ENCODE measurements at regions not wholly inside any gene's neighbourhood (a gene's known extent, or its start where the extent isn't known, plus 50 kb on each side); places are given as distances from the start of the nearest gene placed in this dataset.
"Not testable (repeated sequence)": the region's sequence is repeated elsewhere in the genome, so short reads cannot be mapped to it uniquely, and the experiment has no call there.

DNA sequence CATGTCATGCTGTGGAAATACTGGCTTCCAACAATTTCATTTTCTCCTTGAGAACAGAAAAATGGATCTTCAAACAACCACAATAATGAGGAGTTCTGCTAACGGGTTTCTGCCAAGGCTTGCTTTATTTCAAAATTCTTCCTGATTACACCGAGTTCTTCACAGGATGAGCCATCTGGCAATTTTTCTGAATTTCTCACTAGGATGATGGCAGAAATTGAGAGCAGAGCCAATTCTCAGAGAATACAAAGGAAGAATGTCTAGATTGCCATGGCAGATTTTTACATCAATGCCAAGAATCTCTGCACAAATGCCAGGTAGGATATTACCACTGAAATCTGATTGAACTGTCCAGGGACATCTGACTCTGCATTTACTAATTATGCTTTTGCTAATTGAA is 619.0 kb upstream of the CHRM3 start:
- DNase-seq (ENCODE audit: low read depth, low spot score): no peak

DNA sequence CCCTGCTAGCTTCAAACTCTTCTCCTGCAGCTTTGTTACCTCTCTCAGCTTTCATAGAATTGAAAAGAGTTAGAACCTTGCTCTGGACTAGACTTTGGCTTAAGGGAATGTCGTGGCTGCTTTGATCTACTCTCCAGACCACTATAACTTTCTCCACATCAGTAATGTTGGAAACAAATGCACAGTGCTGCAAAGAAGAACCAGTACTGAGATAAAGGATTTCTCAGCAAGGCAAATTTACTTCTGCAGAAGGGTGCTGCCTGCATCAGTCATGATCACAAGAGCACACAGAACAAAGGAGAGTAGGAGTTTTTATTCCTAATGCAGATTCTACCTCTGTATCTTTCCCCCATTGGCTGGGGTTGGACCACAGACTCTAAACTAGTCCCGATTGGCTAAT is 621.6 kb upstream of the CHRM3 start:
- DNase-seq (ENCODE audit: low read depth, low spot score): no peak

DNA sequence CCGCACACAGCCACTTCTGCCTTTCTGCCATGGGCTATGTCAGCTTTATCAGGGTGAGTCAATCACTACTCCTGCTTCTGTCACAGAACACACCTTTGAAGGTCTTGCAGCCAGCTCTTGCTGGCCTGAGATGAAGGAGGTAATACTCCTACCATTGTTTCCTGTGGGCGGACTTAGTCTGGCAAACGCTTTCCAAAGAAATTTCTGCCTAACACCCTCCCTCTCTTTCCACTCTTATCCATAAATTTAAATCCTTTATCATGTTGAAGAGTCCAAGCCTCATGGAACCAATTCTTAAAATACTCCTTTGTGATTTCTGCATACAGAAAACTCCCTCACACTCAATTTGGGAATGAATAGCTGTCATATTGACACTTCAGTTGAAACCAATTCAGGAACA is 633.1 kb upstream of the CHRM3 start:
- DNase-seq (ENCODE audit: low read depth, low spot score): no peak

DNA sequence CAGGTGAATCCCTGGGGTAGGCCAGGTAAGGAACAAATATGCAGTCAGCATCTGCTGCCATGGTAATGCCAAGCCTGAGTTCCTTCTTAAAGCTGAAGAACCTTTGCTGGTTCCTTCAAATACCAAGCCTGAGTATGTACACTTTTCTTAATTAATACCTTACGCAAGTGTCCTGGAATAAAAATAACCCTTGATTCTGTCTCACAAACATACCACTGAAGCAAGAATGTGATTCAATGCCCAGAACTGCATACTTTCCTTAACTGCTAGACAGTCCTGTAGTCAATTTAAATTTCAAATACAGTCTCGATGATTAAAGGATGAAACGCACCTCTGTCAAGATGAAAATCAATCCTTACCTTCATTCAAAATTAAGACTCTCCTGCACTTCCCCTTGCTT is 634.0 kb upstream of the CHRM3 start:
- DNase-seq (ENCODE audit: low read depth, low spot score): no peak

DNA sequence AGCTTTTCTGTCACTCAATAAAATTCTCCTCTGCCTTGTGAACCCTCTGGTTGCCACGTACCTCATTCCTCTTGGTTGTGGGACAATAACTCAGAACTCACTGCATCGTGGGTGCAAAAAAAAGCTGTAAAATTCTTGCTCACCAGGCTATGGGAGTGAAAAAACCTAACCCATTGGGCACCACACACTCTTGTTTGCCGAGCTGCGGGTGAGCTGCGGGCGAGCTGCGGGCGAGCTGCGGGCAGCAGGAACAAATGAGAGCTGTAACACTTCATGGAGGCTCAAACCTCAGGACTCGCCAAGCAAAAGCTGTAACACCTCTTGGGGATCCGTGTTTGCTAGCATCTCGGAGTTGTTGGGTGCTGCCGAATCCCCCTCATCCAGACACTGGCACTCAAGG is 641.3 kb upstream of the CHRM3 start:
- DNase-seq (ENCODE audit: low read depth, low spot score): no peak

DNA sequence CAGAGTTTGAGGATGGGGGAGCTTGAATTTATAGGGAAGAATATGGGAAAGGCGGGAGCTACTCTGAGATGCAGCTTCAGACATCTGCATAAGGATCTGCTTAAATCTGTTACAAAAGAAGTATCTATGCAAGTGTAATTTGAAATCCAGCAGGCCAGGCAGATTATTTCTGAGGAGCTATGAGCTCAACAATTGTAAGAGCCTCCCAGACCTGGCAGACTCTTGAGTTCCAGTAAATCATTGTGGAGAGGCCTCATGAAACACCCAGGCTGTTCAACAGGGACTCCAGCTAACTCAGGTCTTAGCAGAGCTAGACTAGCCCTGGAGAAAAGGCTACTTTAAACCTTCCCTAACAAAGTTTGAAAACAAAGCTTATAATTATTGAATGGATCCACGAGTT is 647.5 kb upstream of the CHRM3 start:
- no peak for DNase-seq (ENCODE audit: low read depth, low spot score)

DNA sequence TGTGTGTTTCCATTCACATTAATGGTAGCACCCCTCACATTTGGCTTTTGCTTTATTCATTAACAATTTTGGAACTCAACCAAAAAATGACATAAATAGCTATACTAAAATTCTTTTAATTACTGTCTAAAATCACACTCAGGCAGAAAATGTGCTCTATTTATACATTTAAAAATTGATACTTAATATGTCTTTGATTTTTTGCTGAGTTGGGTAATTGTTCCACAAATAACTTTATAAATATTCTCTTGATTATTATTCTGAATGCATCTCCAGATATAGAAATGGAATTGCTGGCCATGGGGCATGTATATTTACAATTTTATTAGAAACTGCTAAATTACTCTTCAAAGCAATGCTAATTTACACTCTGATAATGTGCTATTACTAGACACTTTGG is 658.7 kb upstream of the CHRM3 start:
- no peak for DNase-seq (ENCODE audit: low read depth, low spot score)

DNA sequence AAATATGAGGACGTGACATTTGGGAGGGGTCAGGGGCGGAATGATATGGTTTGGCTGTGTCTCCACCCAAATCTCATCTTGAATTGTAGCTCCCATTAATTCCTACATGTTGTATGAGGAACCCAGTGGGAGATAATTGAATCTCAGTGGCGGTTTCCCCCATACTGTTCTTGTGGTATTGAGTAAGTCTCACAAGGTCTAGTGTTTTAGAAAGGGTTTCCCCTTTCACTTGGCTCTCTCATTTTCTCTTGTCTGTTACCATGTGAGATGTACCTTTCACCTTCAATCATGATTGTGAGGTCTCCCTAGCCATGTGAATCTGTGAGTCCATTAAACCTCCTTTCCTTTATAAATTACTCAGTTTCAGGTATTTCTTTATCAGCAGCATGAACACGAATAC is 663.6 kb upstream of the CHRM3 start:
- no peak for DNase-seq (ENCODE audit: low read depth, low spot score)

DNA sequence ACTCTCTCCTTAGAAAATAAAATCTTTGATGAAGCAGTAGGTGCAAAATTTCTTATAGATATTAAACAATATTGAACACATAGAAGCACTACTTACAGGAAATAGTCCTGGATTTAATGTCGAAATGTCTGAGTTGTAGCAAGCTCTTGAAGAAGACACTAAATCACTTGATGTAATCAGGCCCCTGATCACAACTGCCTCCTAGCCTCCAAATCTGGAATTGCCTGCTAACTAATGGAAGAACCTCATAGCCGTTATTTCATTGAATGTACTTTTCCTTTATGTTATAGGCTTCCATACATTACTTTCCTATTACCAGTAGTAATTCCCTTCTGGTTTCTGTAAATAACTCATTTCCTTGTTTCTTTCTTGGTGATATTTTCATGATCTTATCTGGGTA is 675.7 kb upstream of the CHRM3 start:
- DNase-seq (ENCODE audit: low read depth, low spot score): no peak

DNA sequence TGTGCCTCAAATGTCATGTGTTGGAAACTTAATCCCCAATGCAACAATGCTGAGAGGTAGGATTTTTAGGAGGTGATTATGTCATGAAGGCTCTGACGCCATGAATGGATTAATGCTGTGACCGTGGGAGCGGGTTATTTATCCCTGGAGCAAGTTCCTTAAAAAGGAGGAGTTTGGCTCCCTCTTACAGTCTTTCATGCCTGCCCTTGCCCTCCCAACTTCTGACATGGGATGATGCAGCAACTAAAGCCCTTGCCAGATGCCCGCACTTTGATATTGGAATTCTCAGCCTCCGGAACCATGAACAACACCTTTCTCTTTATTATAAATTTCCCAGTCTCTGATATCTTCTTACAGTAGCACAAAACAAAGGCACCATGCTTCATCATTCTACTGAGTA is 685.3 kb upstream of the CHRM3 start:
- DNase-seq (ENCODE audit: low read depth, low spot score): no peak

DNA sequence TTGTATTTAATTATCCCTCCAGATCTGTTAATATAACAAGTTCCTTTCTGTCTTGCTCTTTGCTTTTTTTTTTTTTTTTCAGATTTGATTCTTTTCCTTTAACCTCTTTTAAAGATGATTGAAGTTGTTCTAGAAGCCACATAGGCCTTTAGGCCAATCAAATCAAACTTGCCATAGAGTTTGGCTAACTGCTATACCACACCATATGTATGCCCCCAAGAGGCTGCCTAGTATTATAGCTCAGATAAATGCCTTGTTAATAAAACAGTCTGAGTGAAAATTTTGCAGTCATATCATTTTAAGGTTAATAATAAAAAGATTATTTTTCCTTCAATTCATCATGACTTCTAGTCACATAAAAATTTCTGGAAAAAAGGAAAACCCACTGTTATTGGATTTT is 696.0 kb upstream of the CHRM3 start:
- DNase-seq (ENCODE audit: low read depth, low spot score): no peak

DNA sequence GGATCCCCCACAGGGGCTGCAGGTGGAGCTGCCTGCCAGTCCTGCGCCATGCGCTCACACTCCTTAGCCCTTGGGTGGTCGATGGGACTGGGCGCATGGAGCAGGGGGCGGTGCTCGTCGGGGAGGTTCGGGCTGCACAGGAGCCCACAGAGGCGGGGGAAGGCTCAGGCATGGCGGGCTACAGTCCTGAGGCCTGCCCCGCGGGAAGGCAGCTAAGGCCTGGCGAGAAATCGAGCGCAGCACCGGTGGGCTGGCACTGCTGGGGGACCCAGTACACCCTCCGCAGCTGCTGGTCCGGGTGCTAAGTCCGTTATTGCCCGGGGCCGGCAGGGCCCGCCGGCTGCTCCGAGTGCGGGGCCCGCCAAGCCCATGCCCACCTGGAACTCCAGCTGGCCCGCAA is 701.8 kb upstream of the CHRM3 start:
- not testable (repeated sequence) for DNase-seq (ENCODE audit: low read depth, low spot score)

DNA sequence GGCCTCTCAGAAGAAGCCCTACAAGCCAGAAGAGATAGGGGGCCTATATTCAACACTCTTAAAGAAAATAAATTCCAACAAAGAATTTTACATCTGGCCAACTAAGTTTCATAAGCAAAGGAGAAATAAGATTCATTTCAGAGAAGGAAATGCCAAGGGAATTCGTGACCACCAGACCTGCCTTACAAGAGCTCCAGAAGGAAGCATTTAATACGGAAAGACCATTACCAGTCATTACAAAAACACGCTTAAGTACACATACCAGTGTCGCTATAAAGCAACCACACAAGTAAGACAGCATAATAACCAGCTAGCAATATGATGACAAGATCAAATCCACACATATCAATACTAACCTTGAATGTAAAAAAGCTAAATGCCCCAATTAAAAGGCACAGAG is 704.9 kb upstream of the CHRM3 start:
- DNase-seq (ENCODE audit: low read depth, low spot score): no peak

DNA sequence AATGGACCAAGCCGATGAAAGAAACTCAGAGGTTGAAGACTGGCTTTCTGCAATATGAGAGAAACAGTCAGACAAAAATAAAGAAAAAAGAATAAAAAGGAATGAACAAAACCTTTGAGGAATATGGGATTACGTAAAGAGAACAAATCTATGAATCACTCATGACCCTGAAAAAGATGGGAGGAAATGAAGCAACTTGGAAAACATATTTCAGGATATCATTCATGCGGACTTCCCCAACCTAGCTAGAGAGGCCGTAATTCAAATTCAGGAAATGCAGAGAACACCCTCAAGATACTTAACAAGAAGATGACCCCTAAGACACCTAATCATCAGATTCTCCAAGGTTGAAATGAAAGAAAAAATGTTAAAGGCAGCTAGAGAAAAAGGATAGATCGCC is 705.3 kb upstream of the CHRM3 start:
- DNase-seq (ENCODE audit: low read depth, low spot score): no peak

DNA sequence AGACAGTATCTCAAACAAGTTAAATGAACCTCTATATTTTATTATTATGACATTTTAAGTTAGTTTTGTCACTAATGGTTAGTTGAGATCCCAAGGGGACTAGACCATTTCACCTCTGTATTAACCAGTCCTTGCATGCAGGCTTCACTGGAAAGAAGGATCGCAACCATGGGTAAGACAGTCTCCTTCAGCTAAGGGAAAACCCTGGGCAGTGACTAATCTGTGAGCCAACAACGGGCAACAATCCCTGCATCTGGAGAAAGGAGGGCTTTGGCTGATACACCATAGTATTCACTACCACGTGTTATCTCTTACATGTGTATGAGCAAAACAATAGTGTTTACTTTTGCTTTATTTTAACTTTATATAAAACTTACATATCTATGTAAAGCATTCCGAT is 708.8 kb upstream of the CHRM3 start:
- DNase-seq (ENCODE audit: low read depth, low spot score): no peak

DNA sequence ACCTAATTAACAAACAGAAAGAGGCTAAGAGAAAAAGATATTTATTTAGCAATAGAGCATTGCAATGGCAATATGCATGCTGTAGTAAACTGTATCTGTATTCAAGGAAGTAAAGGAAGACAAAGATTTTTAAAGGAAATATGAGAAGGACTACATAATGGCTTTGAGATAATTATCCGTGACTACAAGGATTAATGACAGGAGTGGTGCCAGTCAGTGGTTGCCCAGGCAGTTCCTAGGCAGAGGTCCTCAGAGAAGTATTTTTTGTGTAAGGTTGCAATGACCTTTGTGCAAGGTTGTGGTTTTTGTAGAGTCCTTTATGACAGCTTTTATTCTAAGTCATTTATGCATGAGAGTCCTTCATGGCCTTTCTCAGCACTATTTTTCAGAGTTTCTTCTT is 711.1 kb upstream of the CHRM3 start:
- DNase-seq (ENCODE audit: low read depth, low spot score): no peak

DNA sequence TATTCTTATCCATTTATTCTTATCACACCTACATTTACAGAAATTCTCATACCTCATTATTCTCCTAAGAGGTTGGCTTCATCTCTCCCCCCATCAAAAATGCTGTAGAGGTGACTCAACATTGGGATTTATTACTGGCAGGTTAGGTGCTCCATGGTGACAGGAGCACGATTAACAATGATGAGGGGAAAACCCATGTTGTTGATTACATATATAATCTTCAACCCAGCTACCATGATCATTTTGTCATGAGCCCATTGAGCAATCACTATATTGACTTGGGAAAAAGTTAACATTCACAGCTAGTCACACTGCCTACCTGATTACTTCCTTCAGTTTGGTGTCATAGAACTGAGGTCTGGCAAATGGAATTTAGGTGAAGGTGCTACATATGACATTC is 712.1 kb upstream of the CHRM3 start:
- DNase-seq (ENCODE audit: low read depth, low spot score): no peak

DNA sequence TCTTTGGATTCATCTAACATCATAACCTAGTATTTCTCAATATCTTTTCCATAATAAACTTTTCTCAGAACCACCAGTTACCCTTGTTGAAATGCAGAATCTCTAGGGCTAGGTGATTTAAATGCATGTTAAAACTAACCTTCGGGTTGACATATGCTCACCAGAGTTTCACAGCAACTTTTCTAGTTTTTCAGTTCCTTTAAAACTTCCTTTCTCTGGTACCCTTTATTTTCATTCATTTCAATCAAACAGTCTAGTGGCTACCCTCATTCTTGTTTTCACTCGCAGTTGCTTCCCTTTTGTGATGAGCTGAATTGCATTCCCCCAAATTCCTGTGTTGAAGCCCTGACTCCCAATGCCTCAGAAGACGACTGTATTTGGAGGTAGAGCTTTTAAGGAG is 712.8 kb upstream of the CHRM3 start:
- no peak for DNase-seq (ENCODE audit: low read depth, low spot score)

DNA sequence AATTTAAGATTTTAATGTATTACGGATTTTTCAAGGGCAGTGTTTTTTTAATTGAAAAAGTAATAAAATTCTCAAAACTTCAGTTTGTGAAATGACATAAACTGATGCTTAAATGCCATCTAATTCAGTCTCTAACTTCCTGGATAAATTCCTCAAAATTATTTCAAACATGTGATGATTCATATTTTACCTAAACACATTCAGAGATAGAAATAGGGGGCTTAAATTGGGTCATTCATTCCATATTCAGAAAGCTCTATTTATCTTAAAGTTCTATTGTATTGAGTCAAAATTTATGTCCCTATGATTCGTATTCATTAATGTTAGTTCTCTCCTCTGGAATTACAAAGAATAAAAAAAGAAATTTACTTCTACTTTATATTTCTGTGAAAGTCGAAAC is 713.6 kb upstream of the CHRM3 start:
- no peak for DNase-seq (ENCODE audit: low read depth, low spot score)

DNA sequence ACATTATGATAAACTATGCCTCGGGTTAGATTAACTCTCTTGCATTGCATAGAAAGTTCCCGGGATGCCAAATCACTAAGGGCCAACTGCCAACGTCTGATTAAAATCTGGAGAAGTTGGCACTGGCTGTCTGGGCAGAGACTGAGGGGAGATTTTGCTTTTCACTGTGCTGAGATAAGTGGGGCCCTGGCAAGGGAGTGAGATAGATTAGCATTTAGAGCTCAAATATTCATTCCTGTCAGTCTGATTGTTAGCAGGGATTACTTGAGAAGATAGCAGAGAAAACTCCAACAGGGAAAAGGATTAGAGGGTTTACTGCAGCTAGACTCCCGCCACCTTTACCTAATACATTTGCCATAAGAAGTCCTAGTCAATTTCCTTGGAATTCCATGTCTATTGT is 714.1 kb upstream of the CHRM3 start:
- no peak for DNase-seq (ENCODE audit: low read depth, low spot score)

DNA sequence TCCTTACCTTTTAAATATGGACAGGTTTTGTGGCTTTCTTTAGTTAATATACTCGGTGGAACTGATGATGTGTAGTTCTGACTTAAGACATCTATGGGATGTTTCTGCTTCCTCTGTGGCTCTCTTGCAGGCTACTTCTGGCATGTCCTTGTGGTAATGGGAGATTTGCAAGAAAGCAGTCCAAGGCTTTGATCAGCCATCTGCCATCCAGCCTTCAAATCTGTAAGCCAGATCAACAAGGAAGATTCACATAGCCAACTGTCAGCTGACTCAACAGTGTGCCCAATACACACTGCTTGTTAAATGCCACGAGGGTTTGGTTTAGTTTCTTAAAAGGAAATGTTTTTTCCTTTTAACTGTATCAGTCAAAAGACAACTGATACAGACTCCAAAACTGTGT is 722.2 kb upstream of the CHRM3 start:
- DNase-seq (ENCODE audit: low read depth, low spot score): no peak

DNA sequence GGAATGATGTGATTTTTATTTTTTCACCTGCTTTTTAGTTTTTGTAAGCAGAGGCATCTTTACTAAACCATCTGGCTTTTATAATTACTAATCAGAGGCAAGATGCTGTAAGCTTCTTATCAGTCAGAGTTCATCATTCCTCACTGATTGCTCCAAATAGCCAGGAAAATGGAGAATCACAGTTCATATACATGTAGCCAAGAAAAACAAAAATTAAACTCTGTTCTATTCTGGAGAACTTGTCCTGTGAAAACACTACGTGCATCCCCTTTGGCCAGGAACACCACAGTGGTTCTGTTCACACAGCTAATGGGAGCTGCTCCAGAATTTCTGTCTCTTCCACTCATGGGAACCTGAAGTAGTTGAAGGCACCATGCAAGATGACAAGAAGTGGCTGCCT is 725.5 kb upstream of the CHRM3 start:
- DNase-seq (ENCODE audit: low read depth, low spot score): no peak

DNA sequence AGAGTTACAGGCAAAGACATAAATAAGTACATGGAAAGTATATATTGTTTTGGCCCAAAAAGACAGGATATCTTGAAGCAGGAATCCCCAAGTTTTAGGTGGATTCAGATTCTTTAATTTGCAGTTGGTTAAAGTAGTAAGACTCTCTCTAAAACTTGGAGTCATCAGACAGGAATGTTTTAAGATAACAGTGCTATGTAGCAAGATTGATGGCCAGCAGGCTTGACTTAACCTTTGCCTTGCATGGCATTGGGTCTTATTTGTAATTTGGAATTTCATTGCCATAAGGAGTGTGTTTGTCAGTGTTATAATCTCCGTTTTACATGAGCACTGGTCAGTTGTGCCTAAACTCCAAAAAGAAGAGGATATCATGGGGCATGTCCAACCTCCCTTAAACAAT is 727.6 kb upstream of the CHRM3 start:
- no peak for DNase-seq (ENCODE audit: low read depth, low spot score)

DNA sequence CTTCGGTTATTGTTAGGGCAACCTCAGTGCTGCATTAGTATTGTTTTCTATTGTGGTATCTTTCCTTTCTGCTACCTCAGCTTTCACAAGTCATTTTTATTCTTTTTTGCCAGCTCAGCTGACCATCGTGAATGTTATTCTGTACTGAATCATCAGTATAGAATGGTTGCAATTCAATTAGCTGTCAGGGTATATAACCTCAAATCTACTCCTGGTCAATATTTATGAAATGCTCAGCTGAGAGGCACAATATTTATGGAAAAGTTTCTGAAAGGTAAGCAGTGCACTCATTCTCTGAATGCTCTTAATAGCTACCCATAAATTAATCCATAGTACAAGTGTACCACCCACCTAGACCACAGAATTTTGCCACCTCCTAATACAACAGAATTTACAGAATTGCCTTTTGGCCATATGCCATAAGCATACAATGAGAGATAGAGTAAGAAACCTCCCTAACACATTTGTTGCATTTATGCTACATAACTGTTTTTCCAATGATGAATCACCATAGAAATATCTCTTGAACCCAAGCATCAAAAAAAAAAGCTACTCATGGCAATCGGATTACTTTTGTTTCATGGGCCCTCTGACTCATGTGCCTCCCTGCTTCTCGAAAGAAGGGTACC is 732.6 kb upstream of the CHRM3 start:
- DNase-seq (ENCODE audit: low read depth, low spot score): no peak

All from brain pericyte (primary cell).